ENCODE measurements at regions not wholly inside any gene's neighbourhood (a gene's known extent, or its start where the extent isn't known, plus 50 kb on each side); places are given as distances from the start of the nearest gene placed in this dataset.

DNA sequence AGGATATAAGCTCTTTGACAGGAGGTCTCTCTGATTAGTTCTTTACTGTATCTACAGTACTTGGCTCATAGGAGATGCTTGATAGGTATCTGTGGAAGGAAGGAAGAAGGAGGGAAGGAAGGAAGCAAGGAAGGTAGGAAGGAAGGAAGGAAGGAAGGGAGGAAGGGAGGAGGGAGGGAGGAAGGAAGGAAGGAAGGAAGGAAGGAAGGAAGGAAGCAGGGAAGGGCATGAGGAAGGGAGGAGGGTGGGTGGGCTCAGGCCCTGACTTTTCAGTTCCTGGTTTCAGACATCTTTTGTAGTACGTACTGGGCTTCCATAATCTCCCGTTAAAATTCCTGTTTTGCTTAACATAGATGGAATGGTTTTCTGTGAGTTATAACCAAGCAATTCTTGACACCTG is 175.0 kb upstream of the NUDT4 start:
- DNase-seq (no peak), ATAC-seq (no peak)
- intact Hi-C loops (cut with micrococcal nuclease) = no loop called here
- Mint-ChIP-seq H3K9me3 (no peaks in the 10 kb centered on the region), H3K4me1 (ENCODE audit: low read depth) (peaks cover 3% of the 10 kb centered on the region), H3K36me3 (ENCODE audit: low read depth) (no peaks in the 10 kb centered on the region), H3K27ac (no peak overlapping the region), H3K4me3 (no peak overlapping the region), H3K27me3 (peaks cover 5% of the 10 kb centered on the region)
- CTCF ChIA-PET = interaction anchor here (0.7 to 1.3 kb wide), 4 partner anchors 8 to 104 kb away, joined by 3 to 4 read pairs (median 4); no protein-coding TSS in a partner anchor
- TF ChIP-seq, protein P1, sequence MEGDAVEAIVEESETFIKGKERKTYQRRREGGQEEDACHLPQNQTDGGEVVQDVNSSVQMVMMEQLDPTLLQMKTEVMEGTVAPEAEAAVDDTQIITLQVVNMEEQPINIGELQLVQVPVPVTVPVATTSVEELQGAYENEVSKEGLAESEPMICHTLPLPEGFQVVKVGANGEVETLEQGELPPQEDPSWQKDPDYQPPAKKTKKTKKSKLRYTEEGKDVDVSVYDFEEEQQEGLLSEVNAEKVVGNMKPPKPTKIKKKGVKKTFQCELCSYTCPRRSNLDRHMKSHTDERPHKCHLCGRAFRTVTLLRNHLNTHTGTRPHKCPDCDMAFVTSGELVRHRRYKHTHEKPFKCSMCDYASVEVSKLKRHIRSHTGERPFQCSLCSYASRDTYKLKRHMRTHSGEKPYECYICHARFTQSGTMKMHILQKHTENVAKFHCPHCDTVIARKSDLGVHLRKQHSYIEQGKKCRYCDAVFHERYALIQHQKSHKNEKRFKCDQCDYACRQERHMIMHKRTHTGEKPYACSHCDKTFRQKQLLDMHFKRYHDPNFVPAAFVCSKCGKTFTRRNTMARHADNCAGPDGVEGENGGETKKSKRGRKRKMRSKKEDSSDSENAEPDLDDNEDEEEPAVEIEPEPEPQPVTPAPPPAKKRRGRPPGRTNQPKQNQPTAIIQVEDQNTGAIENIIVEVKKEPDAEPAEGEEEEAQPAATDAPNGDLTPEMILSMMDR (IDR thresholded peaks at IDR 0.05) = no peak
- POLR2A ChIA-PET = no interaction called here

DNA sequence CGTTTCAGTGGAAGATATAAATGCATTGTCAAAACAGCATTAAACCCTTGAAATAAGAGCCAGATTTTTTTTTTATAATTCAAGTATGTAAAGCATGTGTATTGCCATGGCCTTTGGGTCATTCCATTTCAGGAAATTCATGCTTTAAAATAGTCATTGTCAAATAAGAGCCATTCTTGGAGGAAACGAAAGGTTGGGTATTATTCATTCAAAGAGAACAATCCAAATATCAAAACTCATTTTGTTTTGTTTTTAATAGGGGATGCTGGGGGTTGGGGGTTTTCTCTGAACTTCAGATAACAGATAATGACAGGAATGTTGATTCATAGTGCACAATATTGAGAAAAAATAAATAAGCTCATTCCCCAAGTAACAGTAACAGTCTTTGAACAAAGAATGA is 174.4 kb upstream of the NUDT4 start:
- Mint-ChIP-seq H3K4me1 (ENCODE audit: low read depth) (peaks cover 3% of the 10 kb centered on the region), H3K27ac (no peak overlapping the region), H3K27me3 (peaks cover 5% of the 10 kb centered on the region), H3K36me3 (ENCODE audit: low read depth) (no peaks in the 10 kb centered on the region), H3K9me3 (no peaks in the 10 kb centered on the region), H3K4me3 (no peak overlapping the region)
- POLR2A ChIA-PET = no interaction called here
- ATAC-seq (no peak), DNase-seq (no peak)
- intact Hi-C loops (cut with micrococcal nuclease) = no loop called here
- TF ChIP-seq, protein P1 (IDR thresholded peaks at IDR 0.05) = no peak
- CTCF ChIA-PET = interaction anchor here (1.1 to 1.3 kb wide), 2 partner anchors 10 to 105 kb away, joined by 3 to 4 read pairs; no protein-coding TSS in a partner anchor

DNA sequence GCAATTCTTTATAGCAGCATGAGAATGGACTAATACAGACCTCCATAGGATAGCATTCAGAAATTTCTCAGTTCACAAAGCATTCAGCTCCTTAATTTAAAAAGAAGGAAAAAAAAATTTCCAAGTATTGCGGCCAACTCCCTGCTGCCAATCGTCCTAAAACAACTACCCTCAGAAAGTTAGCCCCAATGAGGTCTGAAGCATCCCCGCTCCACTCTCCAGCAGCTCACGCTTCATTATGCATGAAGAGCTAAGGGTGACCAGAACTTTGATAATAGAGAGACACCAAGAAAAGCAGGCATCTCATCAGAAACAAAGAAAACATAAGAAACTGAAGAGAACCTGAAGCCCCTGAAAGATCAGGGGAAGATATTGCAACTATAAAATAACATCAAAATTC is 172.8 kb upstream of the NUDT4 start:
- intact Hi-C loops (cut with micrococcal nuclease) = no loop called here
- Mint-ChIP-seq H3K27ac (no peak overlapping the region), H3K4me3 (no peak overlapping the region), H3K9me3 (no peaks in the 10 kb centered on the region), H3K4me1 (ENCODE audit: low read depth) (peaks cover 3% of the 10 kb centered on the region), H3K27me3 (peaks cover 5% of the 10 kb centered on the region), H3K36me3 (ENCODE audit: low read depth) (no peaks in the 10 kb centered on the region)
- DNase-seq (no peak), ATAC-seq (no peak)
- ChIA-PET POLR2A (no interaction called here), CTCF (no interaction called here)
- TF ChIP-seq, protein P1 (IDR thresholded peaks at IDR 0.05) = no peak

DNA sequence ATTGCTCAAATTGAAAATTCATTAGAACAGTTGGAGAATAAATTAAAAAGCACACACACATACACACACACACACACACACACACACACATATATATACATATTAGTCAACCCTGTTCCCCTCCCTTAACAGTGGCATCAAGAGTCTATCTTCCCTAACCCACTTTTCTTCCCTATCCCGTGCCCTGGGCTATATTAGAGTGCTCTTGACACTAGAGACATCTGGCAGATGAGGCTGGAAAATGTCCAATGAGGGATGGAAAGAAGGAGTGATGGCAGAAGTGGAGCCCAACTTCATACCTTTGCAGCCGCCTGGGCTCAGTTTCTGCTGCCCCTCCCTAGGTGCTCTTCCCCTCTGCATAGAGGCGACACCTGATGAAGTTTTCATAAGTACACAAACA is 172.4 kb upstream of the NUDT4 start:
- Mint-ChIP-seq H3K27me3 (peaks cover 5% of the 10 kb centered on the region), H3K36me3 (ENCODE audit: low read depth) (no peaks in the 10 kb centered on the region), H3K27ac (no peak overlapping the region), H3K4me1 (ENCODE audit: low read depth) (peaks cover 3% of the 10 kb centered on the region), H3K9me3 (no peaks in the 10 kb centered on the region), H3K4me3 (no peak overlapping the region)
- TF ChIP-seq, protein P1 (IDR thresholded peaks at IDR 0.05) = no peak
- CTCF ChIA-PET = no interaction called here
- intact Hi-C loops (cut with micrococcal nuclease) = no loop called here
- POLR2A ChIA-PET = no interaction called here
- no peak for DNase-seq
- ATAC-seq = no peak

DNA sequence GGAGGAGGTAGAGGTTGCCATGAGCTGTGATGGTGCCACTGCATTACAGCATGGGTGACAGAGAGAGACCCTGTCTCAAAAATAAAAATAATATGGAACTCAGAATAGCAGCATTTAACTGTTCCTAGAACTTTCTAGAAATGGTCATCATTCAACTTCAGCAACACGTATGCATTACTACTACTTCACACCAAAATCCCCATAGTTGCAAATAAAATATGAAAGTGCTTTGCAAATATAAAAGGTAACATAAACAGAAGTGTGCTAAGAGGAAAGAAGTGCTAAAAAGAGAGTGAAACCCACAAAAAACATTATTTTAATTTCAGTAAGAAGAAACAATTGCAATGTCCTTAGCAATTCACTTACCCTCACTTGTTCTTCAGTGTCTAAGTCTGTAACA is 169.7 kb upstream of the NUDT4 start:
- H3K4me3 Mint-ChIP-seq = no peak overlapping the region
- CTCF ChIA-PET = no interaction called here
- H3K27me3 Mint-ChIP-seq = no peaks in the 10 kb centered on the region
- no peaks in the 10 kb centered on the region for H3K4me1 Mint-ChIP-seq (ENCODE audit: low read depth)
- TF ChIP-seq, protein P1 (IDR thresholded peaks at IDR 0.05) = no peak
- ATAC-seq (no peak), DNase-seq (no peak)
- H3K9me3 Mint-ChIP-seq = no peaks in the 10 kb centered on the region
- no peak overlapping the region for H3K27ac Mint-ChIP-seq
- intact Hi-C loops (cut with micrococcal nuclease) = no loop called here
- H3K36me3 Mint-ChIP-seq (ENCODE audit: low read depth) = no peaks in the 10 kb centered on the region
- POLR2A ChIA-PET = no interaction called here
